ENCODE measurements at regions not wholly inside any gene's neighbourhood (a gene's known extent, or its start where the extent isn't known, plus 50 kb on each side); places are given as distances from the start of the nearest gene placed in this dataset.

GRCh38 chr17:22411185-22411784 is 719.0 kb downstream of the KCNJ18 start:
- H3K36me3 Mint-ChIP-seq (ENCODE audit: low read depth) = peaks cover 43% of the 10 kb centered on the region
- H3K4me1 ChIP-seq (ENCODE audit: insufficient read depth) = no peaks in the 10 kb centered on the region
- no peak overlapping the region for H3K4me3 Mint-ChIP-seq
- ATAC-seq = no peak
- no peak overlapping the region for H3K4me3 ChIP-seq
- DNase-seq (ENCODE audit: low spot score) = no peak
- peaks cover 74% of the 10 kb centered on the region for H3K9me3 Mint-ChIP-seq
- H3K27ac Mint-ChIP-seq = no peak overlapping the region
- peaks cover 15% of the 10 kb centered on the region for H3K27me3 Mint-ChIP-seq (ENCODE audit: insufficient read depth, low read depth, poor library complexity)
- H3K36me3 ChIP-seq (ENCODE audit: insufficient read depth) = no peaks in the 10 kb centered on the region
- H4K20me1 ChIP-seq (replicated peaks; ENCODE audit: insufficient read depth) = no peaks in the 10 kb centered on the region
- H3K27me3 ChIP-seq (ENCODE audit: insufficient read depth) = no peaks in the 10 kb centered on the region
- H3K79me2 ChIP-seq (replicated peaks; ENCODE audit: insufficient read depth) = no peaks in the 10 kb centered on the region
- no peak for TF ChIP-seq CREB1 (CRISPR knock-in tag; IDR thresholded peaks at IDR 0.05; ENCODE audit: low read depth)
- no peak for TF ChIP-seq ZNF331 (CRISPR knock-in tag; IDR thresholded peaks at IDR 0.05; ENCODE audit: low read depth)
- no peak for TF ChIP-seq EZH2 (IDR thresholded peaks at IDR 0.05; ENCODE audit: low read depth, unreplicated experiment)
- TF ChIP-seq, protein P1, sequence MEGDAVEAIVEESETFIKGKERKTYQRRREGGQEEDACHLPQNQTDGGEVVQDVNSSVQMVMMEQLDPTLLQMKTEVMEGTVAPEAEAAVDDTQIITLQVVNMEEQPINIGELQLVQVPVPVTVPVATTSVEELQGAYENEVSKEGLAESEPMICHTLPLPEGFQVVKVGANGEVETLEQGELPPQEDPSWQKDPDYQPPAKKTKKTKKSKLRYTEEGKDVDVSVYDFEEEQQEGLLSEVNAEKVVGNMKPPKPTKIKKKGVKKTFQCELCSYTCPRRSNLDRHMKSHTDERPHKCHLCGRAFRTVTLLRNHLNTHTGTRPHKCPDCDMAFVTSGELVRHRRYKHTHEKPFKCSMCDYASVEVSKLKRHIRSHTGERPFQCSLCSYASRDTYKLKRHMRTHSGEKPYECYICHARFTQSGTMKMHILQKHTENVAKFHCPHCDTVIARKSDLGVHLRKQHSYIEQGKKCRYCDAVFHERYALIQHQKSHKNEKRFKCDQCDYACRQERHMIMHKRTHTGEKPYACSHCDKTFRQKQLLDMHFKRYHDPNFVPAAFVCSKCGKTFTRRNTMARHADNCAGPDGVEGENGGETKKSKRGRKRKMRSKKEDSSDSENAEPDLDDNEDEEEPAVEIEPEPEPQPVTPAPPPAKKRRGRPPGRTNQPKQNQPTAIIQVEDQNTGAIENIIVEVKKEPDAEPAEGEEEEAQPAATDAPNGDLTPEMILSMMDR (conservative IDR thresholded peaks at IDR 0.05; ENCODE audit: low read depth in 2 of 2) = no peak
- TF ChIP-seq NANOG (IDR thresholded peaks at IDR 0.05; ENCODE audit: borderline replicate concordance) = no peak
- no peak for TF ChIP-seq ZNF462 (CRISPR knock-in tag; IDR thresholded peaks at IDR 0.05)
- TF ChIP-seq EZH2phosphoT487 (IDR thresholded peaks at IDR 0.05; ENCODE audit: unreplicated experiment) = no peak
- no peak for TF ChIP-seq REST (IDR thresholded peaks at IDR 0.05; ENCODE audit: unreplicated experiment)
- TF ChIP-seq JUNB (IDR thresholded peaks at IDR 0.05; ENCODE audit: unreplicated experiment) = no peak
- no peak for TF ChIP-seq ZNF114 (CRISPR knock-in tag; IDR thresholded peaks at IDR 0.05)
- no peak for TF ChIP-seq STAT1 (IDR thresholded peaks at IDR 0.05; ENCODE audit: unreplicated experiment)
- no peaks in the 10 kb centered on the region for H3F3A ChIP-seq (replicated peaks; ENCODE audit: low read depth)
- H2AFZ ChIP-seq = no peak overlapping the region
- H3K4me1 Mint-ChIP-seq = no peaks in the 10 kb centered on the region
- no peaks in the 10 kb centered on the region for H3K9me2 ChIP-seq (ENCODE audit: insufficient read depth)
- H3K27ac ChIP-seq (ENCODE audit: low read depth) = no peak overlapping the region
- H3K4me2 ChIP-seq = no peak overlapping the region
